Vagina (tissue), 2 donors: ENCODE measurements at regions not wholly inside any gene's neighbourhood (a gene's known extent, or its start where the extent isn't known, plus 50 kb on each side); places are given as distances from the start of the nearest gene placed in this dataset.

Experiments used
- DNase-seq, 2 donors: peaks; one replicate each; pipeline ENCODE4 v3.0.0-alpha.2; 2017; ENCODE audit errors: extremely low spot score in 2 of 2
- H3K27ac ChIP-seq: fragments of 200-600 bp; sonication (generic); one replicate; pipeline ENCODE4 v1.5.1; 2019
- H3K27me3 ChIP-seq: fragments of 200-600 bp; sonication (generic); one replicate; pipeline ENCODE4 v1.5.1; 2019
- H3K36me3 ChIP-seq, 2 donors: fragments of 200-600 bp; sonication (generic); one replicate each; pipeline ENCODE4 v1.5.1; 2017 to 2019
- H3K4me1 ChIP-seq: fragments of 200-600 bp; sonication (generic); one replicate; pipeline ENCODE4 v1.5.1; 2019
- H3K4me3 ChIP-seq, 2 donors: fragments of 200-600 bp; sonication (generic); 1 replicate in 1 of 2; 2 replicates in 1 of 2; pipeline ENCODE4 v1.5.1; 2016 to 2019
- H3K9me3 ChIP-seq: fragments of 200-600 bp; sonication (generic); one replicate; pipeline ENCODE4 v1.5.1; 2019
- CTCF ChIP-seq, 3 experiments: fragments of 450-650 bp in 2 of 3; fragments of 200-600 bp in 1 of 3; sonication (generic) in 1 of 3; IDR thresholded peaks; one replicate each; pipeline ENCODE4 v1.5.1; 2017 to 2019; ENCODE audit warnings: antibody characterized with exemption in 3 of 3, mild to moderate bottlenecking in 2 of 3, moderate library complexity in 2 of 3
- POLR2A ChIP-seq, 2 donors: fragments of 450-650 bp; IDR thresholded peaks; one replicate each; pipeline ENCODE4 v1.6.1; 2017; ENCODE audit warnings: antibody characterized with exemption in 2 of 2, mild to moderate bottlenecking in 2 of 2, moderate library complexity in 2 of 2
- POLR2AphosphoS5 ChIP-seq, 2 donors: sonication (generic); formaldehyde crosslinking; IDR thresholded peaks; one replicate each; pipeline ENCODE4 v1.9.0; 2017; ENCODE audit warnings: antibody characterized with exemption in 2 of 2, mild to moderate bottlenecking in 2 of 2, low read depth in 1 of 2; ENCODE audit not compliant: insufficient read depth in 1 of 2
- intact Hi-C: fragments of 100-400 bp; cut with DNase I; formaldehyde crosslinking; loops from one replicate; pipeline ENCODE4 v1.15.1; 2023

GRCh38 chr14:38837343-38838048 lies 265.5 kb downstream of the SEC23A start:
- Histone ChIP-seq H3K4me3 (no peak overlapping the region), H3K4me1 (no peaks in the 10 kb centered on the region), H3K27ac (no peak overlapping the region), H3K27me3 (no peaks in the 10 kb centered on the region), H3K36me3 (no peaks in the 10 kb centered on the region), H3K9me3 (no peaks in the 10 kb centered on the region)
- intact Hi-C loops, result no loop called here
- TF ChIP-seq POLR2A (IDR thresholded peaks at IDR 0.05), result no peak
- TF ChIP-seq POLR2AphosphoS5 (IDR thresholded peaks at IDR 0.05; ENCODE audit: insufficient read depth in 1 of 2, low read depth in 1 of 2), result no peak
- no peak for TF ChIP-seq CTCF (IDR thresholded peaks at IDR 0.05)
- DNase-seq, result no peak

GRCh38 chr14:38836539-38836938 lies 266.5 kb downstream of the SEC23A start:
- Histone ChIP-seq H3K4me1 (no peaks in the 10 kb centered on the region), H3K36me3 (no peaks in the 10 kb centered on the region), H3K9me3 (no peaks in the 10 kb centered on the region), H3K27me3 (no peaks in the 10 kb centered on the region), H3K27ac (no peak overlapping the region), H3K4me3 (no peak overlapping the region)
- intact Hi-C loops, result no loop called here
- TF ChIP-seq POLR2AphosphoS5 (IDR thresholded peaks at IDR 0.05; ENCODE audit: insufficient read depth in 1 of 2, low read depth in 1 of 2) (no peak), POLR2A (IDR thresholded peaks at IDR 0.05) (no peak), CTCF (IDR thresholded peaks at IDR 0.05) (no peak)
- DNase-seq, result no peak

- intact Hi-C loops, result no loop called here
- no peaks in the 10 kb centered on the region for H3K36me3 ChIP-seq
- no peaks in the 10 kb centered on the region for H3K27me3 ChIP-seq
- no peak for DNase-seq
- TF ChIP-seq CTCF (IDR thresholded peaks at IDR 0.05) (no peak), POLR2AphosphoS5 (IDR thresholded peaks at IDR 0.05; ENCODE audit: insufficient read depth in 1 of 2, low read depth in 1 of 2) (no peak), POLR2A (IDR thresholded peaks at IDR 0.05) (no peak)
- H3K4me3 ChIP-seq, result no peak overlapping the region
- H3K4me1 ChIP-seq, result no peaks in the 10 kb centered on the region
- no peaks in the 10 kb centered on the region for H3K9me3 ChIP-seq
- no peak overlapping the region for H3K27ac ChIP-seq
Measured at GRCh38 chr14:38835874-38836273, 267.2 kb downstream of the SEC23A start.

- H3K27ac ChIP-seq, result no peak overlapping the region
- intact Hi-C loops, result no loop called here
- no peak overlapping the region for H3K4me3 ChIP-seq
- H3K4me1 ChIP-seq, result no peaks in the 10 kb centered on the region
- no peak for DNase-seq
- no peaks in the 10 kb centered on the region for H3K36me3 ChIP-seq
- H3K27me3 ChIP-seq, result no peaks in the 10 kb centered on the region
- no peaks in the 10 kb centered on the region for H3K9me3 ChIP-seq
- TF ChIP-seq CTCF (IDR thresholded peaks at IDR 0.05), result no peak
- no peak for TF ChIP-seq POLR2AphosphoS5 (IDR thresholded peaks at IDR 0.05; ENCODE audit: insufficient read depth in 1 of 2, low read depth in 1 of 2)
- no peak for TF ChIP-seq POLR2A (IDR thresholded peaks at IDR 0.05)
Measured at GRCh38 chr14:38828183-38828827, 274.7 kb downstream of the SEC23A start.

GRCh38 chr14:38824706-38825105 lies 278.3 kb downstream of the SEC23A start:
- DNase-seq, result no peak
- no peak overlapping the region for H3K4me3 ChIP-seq

More at GRCh38 chr14:38824706-38825105, 278.3 kb downstream of the SEC23A start:
- Histone ChIP-seq H3K36me3 (no peaks in the 10 kb centered on the region), H3K4me1 (no peaks in the 10 kb centered on the region), H3K27me3 (no peaks in the 10 kb centered on the region), H3K27ac (no peak overlapping the region), H3K9me3 (no peaks in the 10 kb centered on the region)
- intact Hi-C loops, result no loop called here
- no peak for TF ChIP-seq POLR2A (IDR thresholded peaks at IDR 0.05)
- TF ChIP-seq POLR2AphosphoS5 (IDR thresholded peaks at IDR 0.05; ENCODE audit: insufficient read depth in 1 of 2, low read depth in 1 of 2), result no peak
- no peak for TF ChIP-seq CTCF (IDR thresholded peaks at IDR 0.05)
